ENCODE measurements at regions not wholly inside any gene's neighbourhood (a gene's known extent, or its start where the extent isn't known, plus 50 kb on each side); places are given as distances from the start of the nearest gene placed in this dataset.

GRCh38 chr2:236674238-236674637, 104.6 kb downstream of the ACKR3 start:
- DNase-seq = no peak

GRCh38 chr2:236674646-236675045, 105.0 kb downstream of the ACKR3 start:
- no peak for DNase-seq

GRCh38 chr2:236675051-236675450, 105.4 kb downstream of the ACKR3 start:
- no peak for DNase-seq

DNA sequence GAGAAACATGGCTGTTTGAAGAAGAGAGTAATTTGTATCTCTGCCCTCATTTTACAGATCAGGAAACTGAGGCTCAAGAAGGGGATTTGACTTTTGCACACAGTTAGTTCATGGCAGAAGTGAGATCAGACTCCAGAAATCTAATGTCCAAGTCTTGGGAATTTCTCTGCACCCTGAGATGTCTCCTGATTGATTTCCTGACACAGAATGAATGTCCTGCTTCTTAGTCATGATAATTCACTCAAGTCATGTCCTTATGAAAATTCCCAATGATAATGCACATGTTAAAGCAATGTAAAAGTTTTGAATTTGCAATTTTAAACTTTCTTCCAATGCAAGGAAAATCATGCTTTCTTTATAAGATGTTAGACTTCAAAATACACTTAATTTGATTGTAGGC, 105.9 kb downstream of the ACKR3 start:
- DNase-seq = no peak

DNA sequence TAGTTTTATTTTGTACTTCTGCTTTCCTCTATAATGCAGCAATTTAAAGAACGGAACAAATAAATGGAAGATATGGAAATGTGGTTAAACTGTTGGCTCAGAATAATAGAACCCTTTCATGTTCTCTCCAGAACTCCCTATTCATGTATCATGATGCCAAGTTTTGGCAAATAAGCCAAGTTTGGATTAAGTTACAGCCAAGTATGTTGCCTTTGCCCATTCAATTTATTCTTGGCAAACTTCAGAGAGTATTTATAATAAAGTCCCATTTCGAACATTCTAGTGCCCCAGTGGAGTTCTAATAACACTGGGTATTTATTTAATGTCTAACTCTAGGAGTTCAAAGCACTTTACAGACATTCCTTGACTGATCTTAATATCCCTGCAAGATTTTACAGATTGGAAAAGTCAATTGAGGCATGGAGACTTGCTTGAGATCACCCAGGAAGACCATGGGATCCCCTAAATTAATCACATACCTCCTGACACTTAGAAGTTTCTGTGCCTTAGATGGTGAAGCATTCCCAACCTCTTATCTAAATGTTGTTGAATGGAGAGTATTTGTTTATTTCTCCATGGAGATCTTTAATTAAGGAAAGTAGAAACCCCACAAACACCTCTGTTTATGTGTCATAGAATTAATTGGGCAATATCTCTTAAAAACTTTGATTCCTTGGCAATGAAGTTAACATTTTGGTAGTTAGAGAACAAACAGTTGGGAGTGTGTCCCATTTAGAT, 106.7 kb downstream of the ACKR3 start:
- DNase-seq = no peak

GRCh38 chr2:236677368-236677767, 107.7 kb downstream of the ACKR3 start:
- DNase-seq = no peak

GRCh38 chr2:236678307-236678975, 108.8 kb downstream of the ACKR3 start:
- no peak for DNase-seq

DNA sequence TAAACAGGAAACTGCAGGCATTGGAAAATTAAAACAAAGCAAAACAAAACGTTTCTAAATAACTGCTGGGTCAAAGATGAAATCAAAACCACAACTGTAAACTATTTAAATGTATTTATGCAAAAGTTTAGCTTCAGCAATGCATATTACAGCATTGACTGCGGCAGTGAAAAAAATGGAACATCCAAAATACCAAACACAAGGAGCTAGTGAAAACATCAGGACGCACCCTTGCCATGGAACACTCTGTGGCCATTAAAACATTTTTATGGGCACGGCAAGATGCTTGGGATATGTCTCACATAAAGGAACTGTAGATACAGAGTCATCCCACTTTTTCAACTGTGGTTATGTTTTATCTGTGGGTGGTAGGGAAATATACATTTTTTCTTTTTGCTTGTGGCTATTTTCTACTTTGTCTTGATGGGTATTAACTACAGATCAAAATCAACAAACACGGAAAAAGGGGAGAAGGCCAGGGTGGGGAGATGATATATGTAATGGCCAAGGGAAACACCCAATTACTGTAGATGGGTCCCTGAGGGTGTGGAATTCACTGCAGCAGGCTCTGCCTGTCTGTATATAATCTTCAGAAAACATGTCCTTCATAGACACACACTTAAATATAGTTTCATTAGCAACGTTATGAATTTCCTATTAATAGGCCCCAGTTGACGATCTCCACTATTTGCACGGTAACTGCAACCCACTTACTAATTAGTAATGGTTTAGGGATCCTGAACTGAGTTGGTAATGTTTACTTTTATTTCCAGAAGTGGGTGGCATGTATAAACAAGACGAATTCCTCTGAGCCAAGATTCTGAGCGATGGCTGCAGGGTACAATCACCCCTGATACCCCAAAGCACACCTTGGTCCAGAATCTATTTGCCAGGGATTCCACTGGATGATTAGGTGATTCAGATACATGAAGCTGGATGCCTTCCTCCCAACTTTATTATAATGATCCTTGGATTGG, 110.5 kb downstream of the ACKR3 start:
- no peak for DNase-seq

DNA sequence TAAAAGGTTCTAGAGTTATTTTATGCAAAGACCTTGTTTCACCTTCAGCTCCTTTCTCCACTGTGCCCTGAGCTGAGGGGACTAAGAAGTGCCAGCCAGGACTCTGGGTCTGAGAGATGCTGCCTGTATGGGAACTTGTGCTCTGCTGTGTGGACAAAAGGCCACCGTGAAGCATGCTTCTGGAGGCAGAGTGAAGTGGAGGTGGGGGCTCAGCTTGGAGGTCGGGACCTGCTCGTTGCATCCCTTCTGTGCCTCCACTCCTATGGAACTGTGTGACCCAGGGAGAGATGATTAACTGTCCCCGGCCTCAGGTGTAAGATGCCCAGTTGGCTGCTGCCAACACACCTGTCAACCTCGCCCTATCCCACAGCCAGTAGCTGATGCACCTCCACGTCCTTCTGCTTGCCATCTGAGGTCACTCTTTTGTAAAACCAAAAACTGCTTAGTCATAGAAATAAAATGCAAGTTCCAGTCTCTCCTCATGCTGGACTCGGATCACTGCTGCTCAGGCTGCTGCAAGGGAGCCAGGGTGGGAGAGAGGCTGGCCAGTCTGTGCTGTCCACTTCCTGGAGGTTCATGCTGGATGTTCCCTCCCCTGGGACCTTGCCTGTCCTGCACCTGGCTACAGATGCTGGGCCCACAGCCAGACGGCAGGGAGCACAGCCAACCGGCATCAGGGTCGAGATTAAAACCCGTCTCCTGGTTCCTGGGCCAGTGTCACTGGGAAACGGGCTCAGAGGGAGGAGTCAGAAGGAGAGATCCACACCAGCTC, 113.2 kb downstream of the ACKR3 start:
- DNase-seq = no peak

DNA sequence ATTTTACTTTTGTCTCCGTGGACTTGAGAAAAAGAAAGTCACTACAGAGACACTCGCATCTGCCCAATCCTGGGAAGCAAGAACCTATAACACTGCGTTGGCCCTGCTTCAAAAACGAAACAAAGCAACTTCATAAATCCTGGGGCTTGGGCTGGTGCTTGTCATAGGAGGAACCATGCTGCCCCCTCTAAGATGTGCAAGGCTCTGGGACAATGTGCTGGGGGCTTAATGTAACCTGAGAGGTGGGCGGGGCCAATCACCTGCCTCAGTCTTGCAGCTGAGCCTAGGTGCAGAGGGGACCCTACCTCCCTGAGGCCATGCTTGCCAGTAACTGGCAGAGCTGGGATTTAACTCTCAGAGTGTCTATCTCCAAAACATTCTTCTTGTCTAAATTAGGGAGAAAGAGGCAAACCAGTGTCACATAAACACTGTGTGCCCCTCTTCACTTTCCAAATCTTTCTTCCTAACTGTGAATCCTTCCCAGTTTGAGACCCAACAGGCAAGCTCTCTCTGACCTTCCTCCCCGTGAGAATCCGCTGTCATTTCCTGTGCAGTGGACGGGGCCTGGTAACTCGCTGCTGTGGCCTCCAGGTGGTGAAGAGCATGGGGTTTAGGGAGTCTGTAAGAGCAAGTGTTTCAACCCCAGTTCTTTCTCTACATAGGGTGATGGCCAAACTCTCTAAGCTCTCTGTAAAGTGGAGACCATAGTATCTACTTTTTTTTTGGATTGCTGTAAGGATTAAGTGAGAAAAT, 115.1 kb downstream of the ACKR3 start:
- no peak for DNase-seq

DNA sequence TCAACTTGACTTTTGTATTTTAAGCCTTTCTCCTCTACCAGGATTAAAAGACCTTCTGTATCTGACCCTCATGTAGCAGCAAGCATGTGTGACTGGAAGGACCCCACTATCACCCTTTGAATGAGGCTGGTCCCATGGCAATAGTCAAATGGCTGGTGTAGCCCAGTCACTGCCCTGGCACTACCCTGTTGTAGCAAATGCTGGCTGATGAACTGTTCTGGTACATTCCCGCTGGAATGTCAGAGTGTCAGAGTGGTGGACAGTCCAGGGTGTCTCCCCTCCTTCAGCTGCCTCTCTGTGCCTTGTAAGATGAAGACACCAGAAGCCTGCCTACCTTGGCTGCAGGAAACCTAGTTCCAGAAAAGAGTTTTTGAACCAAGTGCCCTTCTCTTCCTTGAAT, 115.7 kb downstream of the ACKR3 start:
- DNase-seq = no peak

DNA sequence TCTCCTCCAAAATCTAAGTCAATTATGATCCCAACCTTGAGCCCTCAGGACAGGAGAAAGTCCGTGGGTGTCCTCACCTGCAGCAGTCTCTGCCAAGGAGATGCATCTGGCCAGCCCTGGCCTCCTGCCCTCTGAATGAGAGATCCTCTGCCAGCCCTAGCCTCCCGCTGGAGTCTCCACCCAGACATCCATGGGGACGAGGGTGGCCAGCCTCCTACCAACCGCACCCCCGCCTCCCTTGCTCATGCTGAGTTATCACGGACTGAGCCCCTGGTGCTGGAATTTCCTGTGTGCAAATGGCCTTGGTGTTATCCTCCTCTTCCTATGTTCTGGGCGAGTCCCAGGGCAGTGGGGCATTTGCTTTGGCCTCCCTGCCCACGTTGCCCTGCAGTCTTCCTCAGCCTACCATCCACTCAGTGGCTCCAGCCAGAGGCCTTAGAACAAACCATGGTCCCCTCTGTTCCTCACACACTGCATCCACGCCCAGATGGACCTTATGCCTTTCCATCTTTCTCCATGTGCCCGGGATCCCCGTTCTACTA, 116.4 kb downstream of the ACKR3 start:
- DNase-seq = no peak

DNA sequence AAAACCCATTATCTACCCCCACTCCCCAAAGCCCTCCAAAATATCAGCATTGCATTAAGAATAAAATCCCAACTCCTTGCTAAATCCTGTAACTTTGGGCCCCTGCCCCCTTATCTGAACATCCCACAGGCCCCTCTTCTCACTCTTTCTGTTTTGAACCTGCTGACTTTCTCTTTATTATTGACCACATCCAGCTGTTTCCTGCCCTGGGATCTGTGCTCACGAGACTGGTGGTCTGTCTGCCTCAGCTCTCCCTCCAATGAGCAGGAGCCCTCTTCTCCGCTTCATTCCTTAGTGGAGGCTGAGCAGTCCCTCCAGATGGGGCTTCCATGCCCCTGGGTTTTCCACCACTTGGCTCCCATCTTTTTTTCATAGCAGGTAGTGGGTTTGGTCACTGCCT, 116.9 kb downstream of the ACKR3 start:
- DNase-seq = no peak

DNA sequence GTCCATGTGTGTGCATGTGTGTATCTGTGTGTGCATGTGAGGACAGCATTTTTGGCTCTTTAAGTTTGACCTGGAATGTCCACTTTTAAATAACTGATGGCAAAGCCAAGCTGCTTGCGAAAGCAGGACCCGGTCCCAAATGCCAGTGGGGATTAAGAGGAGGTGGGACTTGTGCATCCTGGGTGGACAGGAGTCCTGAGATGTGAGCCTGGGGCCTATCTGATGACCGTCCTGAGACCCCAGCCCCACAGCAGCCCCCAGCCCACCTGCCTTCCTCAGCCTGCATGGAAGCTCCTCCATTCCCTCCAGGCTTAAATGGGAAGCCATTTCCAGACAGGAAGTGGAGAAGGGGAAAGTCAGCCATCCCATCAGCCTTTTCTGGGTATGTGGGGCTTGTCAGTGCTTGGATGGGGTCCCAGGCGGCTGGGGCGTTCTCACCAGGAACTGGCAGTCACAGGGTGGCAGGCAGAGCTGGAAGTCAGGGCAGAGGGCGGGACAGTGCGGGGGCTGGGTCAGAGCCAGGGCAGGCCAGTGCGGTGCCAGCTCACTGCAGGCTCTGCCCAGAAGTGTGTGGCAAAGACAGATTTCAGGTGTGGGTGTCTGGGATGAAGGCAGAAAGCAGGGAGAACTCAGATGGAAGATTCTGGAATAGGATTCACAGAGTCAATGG, 117.8 kb downstream of the ACKR3 start:
- no peak for DNase-seq

GRCh38 chr2:236688157-236688556, 118.5 kb downstream of the ACKR3 start:
- no peak for DNase-seq

DNA sequence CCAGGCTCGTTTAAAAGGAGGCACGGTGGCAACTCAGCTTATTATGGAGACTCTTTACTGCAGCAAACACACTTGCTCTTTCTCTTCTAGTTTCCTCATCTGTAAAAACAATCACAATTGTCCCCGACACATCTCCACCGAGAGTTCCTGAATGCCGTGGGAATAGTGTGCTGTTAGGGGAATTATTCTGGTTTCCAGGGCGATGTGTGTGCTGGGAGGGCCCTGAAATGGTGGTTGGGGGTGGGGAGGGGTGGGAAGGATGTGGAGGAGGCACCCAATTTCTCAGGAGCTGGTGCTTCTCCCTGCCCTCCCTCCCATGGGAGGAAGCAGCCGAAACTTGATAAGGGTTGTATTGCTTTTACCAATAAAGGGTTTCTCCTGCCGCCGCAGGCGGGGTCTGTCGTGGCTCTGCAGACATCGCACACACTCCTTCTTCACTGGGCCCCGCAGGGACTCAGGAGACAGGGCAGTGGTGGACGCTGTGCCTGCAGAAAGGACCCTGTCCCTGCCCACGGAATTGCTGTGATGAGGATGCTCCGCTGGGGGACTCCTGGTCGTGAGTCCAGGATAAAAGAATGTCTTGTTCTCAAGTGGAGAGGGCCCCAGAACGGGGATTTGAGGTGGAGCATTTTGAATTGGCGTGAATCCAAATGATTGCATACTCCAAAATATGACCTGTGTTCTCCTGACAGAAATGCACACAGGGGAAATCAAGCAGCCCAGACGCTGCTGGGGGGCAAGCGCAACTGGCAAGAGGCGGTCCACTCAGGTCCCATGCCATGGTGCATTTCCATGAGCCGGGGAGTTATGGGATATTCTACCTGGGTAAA, 119.2 kb downstream of the ACKR3 start:
- no peak for DNase-seq

- no peak for DNase-seq
Observed at GRCh38 chr2:236689393-236689700, 119.7 kb downstream of the ACKR3 start.

GRCh38 chr2:236689981-236690380, 120.4 kb downstream of the ACKR3 start:
- DNase-seq = no peak

- DNase-seq = no peak
Observed at GRCh38 chr2:236690726-236691125, 121.1 kb downstream of the ACKR3 start.

DNA sequence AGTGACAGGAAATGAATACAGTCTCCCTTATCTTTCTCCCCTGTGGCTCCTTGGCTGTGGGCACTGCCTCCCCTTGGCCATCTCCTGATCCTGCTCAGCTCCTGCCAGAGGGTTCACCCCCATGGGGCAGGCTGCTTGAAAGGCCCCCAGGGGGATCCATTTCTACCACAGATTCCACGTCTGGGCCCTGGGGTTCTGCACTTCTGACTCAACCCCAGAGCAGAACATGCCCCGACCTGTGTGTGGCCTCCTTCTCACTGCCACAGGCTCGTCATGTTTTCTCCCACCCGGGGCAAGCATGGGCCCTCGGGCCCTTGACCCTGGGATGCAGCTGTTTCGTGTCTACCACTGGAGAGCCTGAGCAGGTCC, 122.2 kb downstream of the ACKR3 start:
- no peak for DNase-seq

Measured in activated CD4-positive, alpha-beta T cell treated with anti-CD3 and anti-CD28 coated beads, Interleukin-2, amount 50 U/mL, for 48 hours (primary cell).